ENCODE measurements at regions not wholly inside any gene's neighbourhood (a gene's known extent, or its start where the extent isn't known, plus 50 kb on each side); places are given as distances from the start of the nearest gene placed in this dataset.
"Not testable (repeated sequence)": the region's sequence is repeated elsewhere in the genome, so short reads cannot be mapped to it uniquely, and the experiment has no call there.

DNA sequence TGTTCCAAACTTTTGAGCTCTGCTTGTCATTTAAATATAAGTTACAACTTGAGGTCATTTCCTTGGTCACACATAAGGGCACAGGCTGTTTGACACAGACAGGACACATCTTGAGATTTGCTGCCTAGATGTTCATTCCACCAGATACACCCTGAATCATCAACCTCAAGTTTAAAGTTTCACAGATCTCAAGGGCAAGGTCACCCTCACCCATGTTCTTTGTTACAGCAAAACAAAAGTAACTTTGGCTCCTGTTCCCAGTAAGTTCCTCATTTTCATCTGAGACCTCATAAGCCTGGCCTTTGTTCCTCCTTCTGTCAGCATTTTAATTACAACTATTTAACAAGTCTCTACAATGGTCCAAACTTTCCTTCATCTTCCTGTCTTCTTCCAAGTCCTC lies 106.7 kb upstream of the CTSV start:
- H3K4me3 Mint-ChIP-seq; H3K9me3 Mint-ChIP-seq; H3K36me3 Mint-ChIP-seq (ENCODE audit: low read depth); H3K4me1 Mint-ChIP-seq (ENCODE audit: low read depth); H3K27me3 Mint-ChIP-seq; H3K27ac Mint-ChIP-seq: not testable (repeated sequence)

DNA sequence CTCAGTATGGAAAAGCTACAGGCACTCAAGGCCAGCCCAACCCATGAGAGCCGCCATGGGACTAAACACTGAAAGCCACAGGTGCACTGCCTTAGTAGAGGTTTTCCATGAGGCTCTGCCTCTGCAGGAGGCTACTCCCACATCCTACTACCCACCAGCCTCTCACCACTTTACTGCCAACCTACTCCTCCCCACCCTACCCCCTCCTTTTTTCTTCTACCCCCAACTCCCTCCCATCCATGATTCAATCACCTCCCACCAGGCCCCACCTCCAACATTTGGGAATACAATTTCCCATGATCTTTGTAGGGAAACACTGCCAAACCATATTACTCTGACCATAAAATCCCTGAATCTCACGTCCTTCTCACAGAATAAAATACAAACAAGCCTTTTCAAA lies 101.6 kb upstream of the CTSV start:
- no peaks in the 10 kb centered on the region for H3K9me3 Mint-ChIP-seq
- no peaks in the 10 kb centered on the region for H3K4me1 Mint-ChIP-seq (ENCODE audit: low read depth)
- no peaks in the 10 kb centered on the region for H3K27me3 Mint-ChIP-seq
- no peaks in the 10 kb centered on the region for H3K36me3 Mint-ChIP-seq (ENCODE audit: low read depth)
- H3K4me3 Mint-ChIP-seq = no peak overlapping the region
- no peak overlapping the region for H3K27ac Mint-ChIP-seq

DNA sequence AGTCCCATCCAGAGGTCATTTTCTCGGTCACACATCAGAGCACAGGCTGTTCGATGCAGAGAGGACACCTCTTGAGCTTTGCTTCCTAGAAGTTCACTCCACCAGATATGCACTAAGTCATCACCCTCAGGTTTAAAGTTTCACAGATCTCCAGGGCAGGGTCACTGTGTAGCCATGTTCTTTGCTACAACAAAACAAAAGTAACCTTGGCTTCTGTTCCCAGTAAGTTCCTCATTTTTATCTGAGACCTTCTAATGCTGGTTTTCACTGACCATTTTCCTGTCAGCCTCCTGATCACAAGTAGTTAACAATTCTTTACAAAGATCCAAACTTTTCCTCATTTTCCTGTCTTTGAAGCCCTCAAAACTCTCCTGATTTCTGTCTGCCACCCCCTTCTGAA lies 97.5 kb upstream of the CTSV start:
- no peaks in the 10 kb centered on the region for H3K9me3 Mint-ChIP-seq
- no peaks in the 10 kb centered on the region for H3K4me1 Mint-ChIP-seq (ENCODE audit: low read depth)
- no peak overlapping the region for H3K4me3 Mint-ChIP-seq
- no peaks in the 10 kb centered on the region for H3K36me3 Mint-ChIP-seq (ENCODE audit: low read depth)
- H3K27me3 Mint-ChIP-seq = no peaks in the 10 kb centered on the region
- H3K27ac Mint-ChIP-seq = no peak overlapping the region

GRCh38 chr9:97133966-97134365 lies 95.0 kb upstream of the CTSV start:
- not testable (repeated sequence) for H3K27me3 Mint-ChIP-seq; H3K4me1 Mint-ChIP-seq (ENCODE audit: low read depth); H3K27ac Mint-ChIP-seq; H3K36me3 Mint-ChIP-seq (ENCODE audit: low read depth); H3K4me3 Mint-ChIP-seq; H3K9me3 Mint-ChIP-seq

- Mint-ChIP-seq H3K9me3 (no peaks in the 10 kb centered on the region), H3K4me3 (no peak overlapping the region), H3K4me1 (ENCODE audit: low read depth) (no peaks in the 10 kb centered on the region), H3K27me3 (no peaks in the 10 kb centered on the region), H3K36me3 (ENCODE audit: low read depth) (no peaks in the 10 kb centered on the region), H3K27ac (no peak overlapping the region)
Observed at GRCh38 chr9:97132865-97133264, 93.9 kb upstream of the CTSV start.

DNA sequence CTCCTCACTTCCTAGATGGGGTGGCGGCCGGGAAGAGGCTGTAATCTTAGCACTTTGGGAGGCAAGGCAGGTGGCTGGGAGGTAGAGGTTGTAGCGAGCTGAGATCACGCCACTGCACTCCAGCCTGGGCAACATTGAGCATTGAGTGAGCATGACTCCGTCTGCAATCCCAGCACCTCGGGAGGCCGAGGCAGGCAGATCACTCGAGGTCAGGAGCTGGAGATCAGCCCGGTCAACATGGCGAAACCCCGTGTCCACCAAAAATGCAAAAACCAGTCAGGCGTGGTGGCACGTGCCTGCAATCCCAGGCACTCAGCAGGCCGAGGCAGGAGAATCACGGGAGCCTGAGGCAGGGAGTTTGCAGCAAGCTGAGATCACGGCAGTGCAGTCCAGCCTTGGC lies 91.9 kb upstream of the CTSV start:
- not testable (repeated sequence) for H3K4me3 Mint-ChIP-seq; H3K4me1 Mint-ChIP-seq (ENCODE audit: low read depth); H3K36me3 Mint-ChIP-seq (ENCODE audit: low read depth); H3K27ac Mint-ChIP-seq; H3K9me3 Mint-ChIP-seq; H3K27me3 Mint-ChIP-seq

GRCh38 chr9:97130387-97130786 lies 91.4 kb upstream of the CTSV start:
- H3K4me3 Mint-ChIP-seq; H3K27me3 Mint-ChIP-seq; H3K9me3 Mint-ChIP-seq; H3K36me3 Mint-ChIP-seq (ENCODE audit: low read depth); H3K27ac Mint-ChIP-seq; H3K4me1 Mint-ChIP-seq (ENCODE audit: low read depth): not testable (repeated sequence)

- Mint-ChIP-seq H3K4me1 (ENCODE audit: low read depth) (no peaks in the 10 kb centered on the region), H3K36me3 (ENCODE audit: low read depth) (no peaks in the 10 kb centered on the region), H3K4me3 (no peak overlapping the region), H3K9me3 (no peaks in the 10 kb centered on the region), H3K27ac (no peak overlapping the region), H3K27me3 (no peaks in the 10 kb centered on the region)
Observed at GRCh38 chr9:97128919-97129318, 90.0 kb upstream of the CTSV start.

DNA sequence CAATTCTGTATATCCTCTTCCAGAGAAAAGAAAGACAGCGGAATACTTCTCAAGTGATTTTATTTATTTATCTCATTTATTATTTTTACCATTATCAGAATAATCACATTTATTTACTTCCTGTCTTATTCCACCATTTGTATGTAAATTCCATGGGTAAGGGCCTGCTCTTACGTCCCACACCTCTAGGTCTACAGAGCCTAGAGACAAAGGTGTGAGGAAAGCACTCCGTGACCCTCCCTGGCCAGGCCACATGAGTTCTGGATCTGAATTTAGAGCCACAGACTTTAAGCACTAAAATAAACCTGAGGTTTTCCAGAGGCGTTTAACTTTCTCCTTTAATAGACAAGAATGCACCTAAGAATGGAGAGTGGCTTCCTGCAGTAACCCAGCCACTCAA lies 85.3 kb upstream of the CTSV start:
- no peaks in the 10 kb centered on the region for H3K27me3 Mint-ChIP-seq
- H3K4me1 Mint-ChIP-seq (ENCODE audit: low read depth) = no peaks in the 10 kb centered on the region
- no peak overlapping the region for H3K4me3 Mint-ChIP-seq
- no peak overlapping the region for H3K27ac Mint-ChIP-seq
- H3K36me3 Mint-ChIP-seq (ENCODE audit: low read depth) = peaks cover 5% of the 10 kb centered on the region
- peaks cover 4% of the 10 kb centered on the region for H3K9me3 Mint-ChIP-seq

DNA sequence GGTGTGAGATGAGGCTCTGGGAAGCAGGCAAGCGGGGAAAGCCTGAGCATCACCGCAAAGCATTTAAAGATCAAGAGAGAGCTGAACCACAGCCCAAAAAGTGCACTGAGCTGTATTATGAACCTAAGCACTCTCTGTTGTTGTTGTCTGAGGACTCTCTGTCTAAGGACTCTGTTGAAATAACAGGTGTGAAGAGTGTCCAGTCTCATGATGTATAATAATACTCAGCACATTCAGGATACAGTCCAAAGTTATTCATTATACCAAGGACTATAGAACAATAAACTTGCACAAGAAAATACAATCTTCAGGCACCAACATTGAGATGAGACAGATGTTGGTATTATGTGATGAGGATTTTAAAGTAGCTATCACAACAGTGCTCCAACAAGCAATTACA lies 71.8 kb upstream of the CTSV start:
- no peaks in the 10 kb centered on the region for H3K4me1 Mint-ChIP-seq (ENCODE audit: low read depth)
- H3K9me3 Mint-ChIP-seq = no peaks in the 10 kb centered on the region
- no peaks in the 10 kb centered on the region for H3K36me3 Mint-ChIP-seq (ENCODE audit: low read depth)
- no peak overlapping the region for H3K4me3 Mint-ChIP-seq
- H3K27me3 Mint-ChIP-seq = peaks cover 3% of the 10 kb centered on the region
- H3K27ac Mint-ChIP-seq = no peak overlapping the region

DNA sequence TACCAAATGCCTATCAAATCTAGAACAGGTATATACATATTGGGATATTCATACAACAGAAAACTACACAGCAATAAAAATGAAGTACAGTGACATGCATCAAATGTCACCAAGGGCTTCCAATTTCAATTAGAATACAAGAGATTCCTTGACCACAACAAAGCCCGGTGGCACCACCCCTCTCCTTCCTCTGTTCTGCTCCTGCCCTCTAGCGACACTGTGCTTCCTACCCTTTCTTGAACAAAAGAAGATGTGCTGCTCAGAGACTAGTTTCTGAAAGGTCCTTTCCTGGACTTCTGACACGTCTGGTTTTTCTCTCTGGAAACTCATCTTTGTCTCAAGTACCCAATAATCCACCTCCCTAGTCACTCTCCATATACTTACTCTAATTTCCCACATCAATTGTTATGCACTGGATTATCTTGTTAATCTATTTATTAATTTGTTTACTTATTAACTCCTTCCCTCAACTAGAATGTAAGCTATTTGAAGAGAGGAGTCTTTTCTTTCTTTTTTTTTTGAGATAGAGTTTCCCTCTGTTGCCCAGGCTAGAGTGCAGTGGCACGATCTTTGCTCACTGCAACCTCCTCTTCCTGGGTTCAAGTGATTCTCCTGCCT lies 70.4 kb upstream of the CTSV start:
- Mint-ChIP-seq H3K4me1 (ENCODE audit: low read depth) (no peaks in the 10 kb centered on the region), H3K4me3 (no peak overlapping the region), H3K27me3 (peaks cover 3% of the 10 kb centered on the region), H3K9me3 (no peaks in the 10 kb centered on the region), H3K27ac (no peak overlapping the region), H3K36me3 (ENCODE audit: low read depth) (no peaks in the 10 kb centered on the region)

DNA sequence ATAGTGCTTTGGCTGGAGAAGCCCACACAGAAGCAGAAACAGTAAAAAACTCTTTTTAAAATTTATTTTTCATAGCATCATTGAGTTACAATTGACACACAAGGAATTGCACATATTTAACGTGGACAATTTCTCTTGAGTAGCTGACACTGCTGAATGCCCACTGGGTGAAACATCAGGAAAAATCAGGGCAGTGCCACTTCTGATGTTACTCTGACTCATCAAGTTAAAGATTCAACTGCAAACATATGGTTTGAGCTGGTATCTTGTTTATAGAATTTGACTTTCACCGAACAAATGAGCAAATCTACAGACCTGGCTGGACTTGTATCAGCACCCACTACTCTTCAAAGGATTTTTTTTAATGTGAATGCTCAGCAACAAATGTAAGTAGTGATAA lies 66.3 kb upstream of the CTSV start:
- not testable (repeated sequence) for H3K27me3 Mint-ChIP-seq; H3K27ac Mint-ChIP-seq; H3K9me3 Mint-ChIP-seq; H3K4me3 Mint-ChIP-seq; H3K4me1 Mint-ChIP-seq (ENCODE audit: low read depth); H3K36me3 Mint-ChIP-seq (ENCODE audit: low read depth)

DNA sequence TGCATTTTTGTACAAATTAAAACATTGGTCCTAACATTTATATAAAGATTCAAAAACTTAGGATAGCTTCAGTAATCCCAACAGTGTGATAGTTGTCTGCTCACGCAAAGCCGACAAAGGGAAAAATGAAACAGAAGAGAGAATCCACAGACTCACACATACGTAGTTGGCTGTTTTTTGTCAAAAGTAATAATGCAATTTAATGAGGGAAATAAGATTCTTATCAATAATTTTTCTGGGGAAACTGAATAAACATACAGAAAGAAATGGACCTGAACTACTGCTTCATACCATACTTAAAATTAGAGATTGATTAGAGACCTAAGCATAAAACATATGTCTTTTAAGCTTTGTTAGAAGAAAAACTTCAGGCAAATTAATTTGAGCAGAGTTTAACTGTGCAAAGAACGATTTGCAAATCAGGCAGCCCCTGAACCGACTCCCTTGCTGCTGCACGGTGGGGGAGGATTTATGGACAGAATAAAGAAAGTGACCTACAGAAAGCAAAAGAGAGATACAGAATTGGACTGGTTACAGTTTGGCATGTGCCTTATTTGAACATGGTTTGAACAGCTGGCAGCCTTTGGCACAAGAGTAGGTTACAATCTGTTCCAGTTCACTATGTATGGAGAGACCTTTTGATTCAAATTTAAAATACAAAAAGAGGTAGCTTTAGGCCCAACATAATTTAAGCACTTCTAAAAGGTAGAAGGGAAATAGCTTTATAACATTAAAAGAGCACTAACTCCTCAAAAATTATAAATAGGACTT lies 64.9 kb upstream of the CTSV start:
- H3K27me3 Mint-ChIP-seq; H3K4me3 Mint-ChIP-seq; H3K27ac Mint-ChIP-seq; H3K36me3 Mint-ChIP-seq (ENCODE audit: low read depth); H3K4me1 Mint-ChIP-seq (ENCODE audit: low read depth); H3K9me3 Mint-ChIP-seq: not testable (repeated sequence)

DNA sequence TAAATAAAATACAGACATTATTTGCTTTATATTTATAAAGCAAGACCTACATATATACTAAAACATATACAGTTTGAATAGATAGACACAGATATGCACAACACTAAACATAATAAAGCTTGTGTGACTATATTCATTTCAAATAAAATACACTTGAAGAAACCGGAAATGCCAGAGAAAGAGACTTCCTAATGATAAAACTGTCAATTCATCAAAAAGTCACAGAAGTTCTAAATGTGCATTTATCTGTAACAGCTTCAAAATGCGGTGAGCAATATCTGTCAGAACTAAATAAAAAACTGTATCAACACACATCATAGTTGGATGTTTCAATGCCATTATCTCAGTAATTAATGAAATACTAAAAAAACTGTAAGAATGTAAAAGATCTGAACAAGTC lies 60.6 kb upstream of the CTSV start:
- not testable (repeated sequence) for H3K36me3 Mint-ChIP-seq (ENCODE audit: low read depth); H3K27ac Mint-ChIP-seq; H3K27me3 Mint-ChIP-seq; H3K4me3 Mint-ChIP-seq; H3K4me1 Mint-ChIP-seq (ENCODE audit: low read depth); H3K9me3 Mint-ChIP-seq

- H3K9me3 Mint-ChIP-seq = no peaks in the 10 kb centered on the region
- H3K4me3 Mint-ChIP-seq = no peak overlapping the region
- no peak overlapping the region for H3K27ac Mint-ChIP-seq
- H3K27me3 Mint-ChIP-seq = peaks cover 16% of the 10 kb centered on the region
- no peaks in the 10 kb centered on the region for H3K36me3 Mint-ChIP-seq (ENCODE audit: low read depth)
- no peaks in the 10 kb centered on the region for H3K4me1 Mint-ChIP-seq (ENCODE audit: low read depth)
Observed at GRCh38 chr9:97096793-97097192, 57.9 kb upstream of the CTSV start.

GRCh38 chr9:97089361-97089760 lies 50.4 kb upstream of the CTSV start:
- H3K4me3 Mint-ChIP-seq; H3K9me3 Mint-ChIP-seq; H3K36me3 Mint-ChIP-seq (ENCODE audit: low read depth); H3K4me1 Mint-ChIP-seq (ENCODE audit: low read depth); H3K27ac Mint-ChIP-seq: not testable (repeated sequence)
- peaks cover 72% of the 10 kb centered on the region for H3K27me3 Mint-ChIP-seq

All from stimulated activated naive CD8-positive, alpha-beta T cell treated with anti-CD3 and anti-CD28 coated beads, Interleukin-15, Interleukin-2, amounts not matched to agents 100 ng/mL and 50 ng/mL, for 24 hours (primary cell).